Large intestine (tissue), 3 donors: ENCODE measurements at regions not wholly inside any gene's neighbourhood (a gene's known extent, or its start where the extent isn't known, plus 50 kb on each side); places are given as distances from the start of the nearest gene placed in this dataset.

Experiments
- DNase-seq, 2 donors: peaks; one replicate each; pipeline versions ENCODE4 v3.0.0 to v3.0.0-alpha.2; 2013
- H3K27ac ChIP-seq: one replicate; pipeline ENCODE4 v1.5.1; 2013; ENCODE audit warnings: low read length
- H3K27me3 ChIP-seq: 2 replicates; pipeline ENCODE4 v1.6.1; 2013; ENCODE audit warnings: low read length; ENCODE audit not compliant: control insufficient read depth, insufficient read depth
- H3K36me3 ChIP-seq: 2 replicates; pipeline ENCODE4 v1.6.1; 2013; ENCODE audit warnings: low read length; ENCODE audit not compliant: control insufficient read depth, insufficient read depth
- H3K4me1 ChIP-seq: one replicate; pipeline ENCODE4 v1.6.1; 2013; ENCODE audit warnings: low read length; ENCODE audit not compliant: control insufficient read depth, insufficient read depth
- H3K4me3 ChIP-seq: one replicate; pipeline ENCODE4 v1.5.1; 2013; ENCODE audit warnings: low read length
- H3K9me3 ChIP-seq: one replicate; pipeline ENCODE4 v1.6.1; 2013; ENCODE audit warnings: mild to moderate bottlenecking, low read depth, low read length, moderate library complexity; ENCODE audit not compliant: control insufficient read depth
- WGBS: methylation state at CpG from one replicate; pipeline ENCODE4 v1.1.5; 2013; ENCODE audit warnings: low lambda C conversion rate; ENCODE audit not compliant: insufficient coverage; 5-methylcytosine and 5-hydroxymethylcytosine counted together

GRCh38 chr4:110949542-110949941 lies 326.7 kb upstream of the PITX2 start:
- Histone ChIP-seq H3K9me3 (no peaks in the 10 kb centered on the region), H3K36me3 (no peaks in the 10 kb centered on the region), H3K4me1 (no peaks in the 10 kb centered on the region), H3K27ac (no peak overlapping the region), H3K4me3 (no peak overlapping the region), H3K27me3 (peaks cover 6% of the 10 kb centered on the region)
- 85% methylated on average over 3 of the region's 3 CpGs for WGBS
- no peak for DNase-seq

GRCh38 chr4:110950731-110951130 lies 327.9 kb upstream of the PITX2 start:
- Histone ChIP-seq H3K4me1 (no peaks in the 10 kb centered on the region), H3K9me3 (no peaks in the 10 kb centered on the region), H3K27ac (no peak overlapping the region), H3K27me3 (peaks cover 4% of the 10 kb centered on the region), H3K36me3 (no peaks in the 10 kb centered on the region), H3K4me3 (no peak overlapping the region)
- 100% methylated on average over 1 of the region's 2 CpGs for WGBS
- no peak for DNase-seq

GRCh38 chr4:110953191-110953590 lies 330.3 kb upstream of the PITX2 start:
- WGBS: 100% methylated on average over 1 of the region's 1 CpG
- Histone ChIP-seq H3K4me3 (no peak overlapping the region), H3K9me3 (no peaks in the 10 kb centered on the region), H3K4me1 (no peaks in the 10 kb centered on the region), H3K36me3 (no peaks in the 10 kb centered on the region), H3K27ac (no peak overlapping the region), H3K27me3 (peaks cover 4% of the 10 kb centered on the region)
- DNase-seq: no peak

- H3K36me3 ChIP-seq: no peaks in the 10 kb centered on the region
- WGBS: 17% methylated on average over 1 of the region's 4 CpGs
- peak in 1 of 2 donors; percentile 2 for DNase-seq
- H3K9me3 ChIP-seq: no peaks in the 10 kb centered on the region
- peaks cover 4% of the 10 kb centered on the region for H3K27me3 ChIP-seq
- H3K4me3 ChIP-seq: no peak overlapping the region
- no peak overlapping the region for H3K27ac ChIP-seq
- H3K4me1 ChIP-seq: no peaks in the 10 kb centered on the region
Observed at GRCh38 chr4:110953898-110954297, 331.0 kb upstream of the PITX2 start.

GRCh38 chr4:110955748-110956147 lies 332.9 kb upstream of the PITX2 start:
- 89% methylated on average over 1 of the region's 1 CpG for WGBS
- Histone ChIP-seq H3K9me3 (no peaks in the 10 kb centered on the region), H3K36me3 (no peaks in the 10 kb centered on the region), H3K27me3 (peaks cover 6% of the 10 kb centered on the region), H3K4me3 (no peak overlapping the region), H3K27ac (no peak overlapping the region), H3K4me1 (no peaks in the 10 kb centered on the region)
- no peak for DNase-seq

- H3K36me3 ChIP-seq: no peaks in the 10 kb centered on the region
- H3K9me3 ChIP-seq: no peaks in the 10 kb centered on the region
- peaks cover 11% of the 10 kb centered on the region for H3K27me3 ChIP-seq
- H3K27ac ChIP-seq: no peak overlapping the region
- H3K4me1 ChIP-seq: no peaks in the 10 kb centered on the region
- DNase-seq: peak in 1 of 2 donors; percentile 3
- no peak overlapping the region for H3K4me3 ChIP-seq
Observed at GRCh38 chr4:110959041-110959643, 336.3 kb upstream of the PITX2 start.

GRCh38 chr4:110961066-110961465 lies 338.2 kb upstream of the PITX2 start:
- Histone ChIP-seq H3K36me3 (no peaks in the 10 kb centered on the region), H3K9me3 (no peaks in the 10 kb centered on the region), H3K27me3 (peaks cover 12% of the 10 kb centered on the region), H3K4me3 (no peak overlapping the region), H3K27ac (no peak overlapping the region), H3K4me1 (no peaks in the 10 kb centered on the region)
- no CpG with 5 or more reads among the region's 3 CpGs for WGBS
- no peak for DNase-seq

GRCh38 chr4:110962616-110963015 lies 339.7 kb upstream of the PITX2 start:
- Histone ChIP-seq H3K36me3 (no peaks in the 10 kb centered on the region), H3K9me3 (no peaks in the 10 kb centered on the region), H3K4me1 (no peaks in the 10 kb centered on the region), H3K27ac (no peak overlapping the region), H3K27me3 (peaks cover 14% of the 10 kb centered on the region), H3K4me3 (no peak overlapping the region)
- no peak for DNase-seq
- no CpG with 5 or more reads among the region's 3 CpGs for WGBS

GRCh38 chr4:110963662-110964280 lies 340.9 kb upstream of the PITX2 start:
- Histone ChIP-seq H3K4me3 (no peak overlapping the region), H3K9me3 (no peaks in the 10 kb centered on the region), H3K27me3 (peaks cover 14% of the 10 kb centered on the region), H3K4me1 (no peaks in the 10 kb centered on the region), H3K36me3 (no peaks in the 10 kb centered on the region), H3K27ac (no peak overlapping the region)
- WGBS: 87% methylated on average over 4 of the region's 11 CpGs
- DNase-seq: no peak

GRCh38 chr4:110967936-110968335 lies 345.1 kb upstream of the PITX2 start:
- WGBS: no CpG with 5 or more reads among the region's 1 CpG

GRCh38 chr4:110970642-110971041 lies 347.8 kb upstream of the PITX2 start:
- Histone ChIP-seq H3K4me1 (no peaks in the 10 kb centered on the region), H3K9me3 (no peaks in the 10 kb centered on the region), H3K36me3 (no peaks in the 10 kb centered on the region), H3K27ac (no peak overlapping the region), H3K27me3 (peaks cover 2% of the 10 kb centered on the region), H3K4me3 (no peak overlapping the region)
- DNase-seq: peak; percentile 23 to 24
- WGBS: no CpG with 5 or more reads among the region's 3 CpGs

More at GRCh38 chr4:110967936-110968335, 345.1 kb upstream of the PITX2 start:
- DNase-seq: no peak
- Histone ChIP-seq H3K36me3 (no peaks in the 10 kb centered on the region), H3K4me3 (no peak overlapping the region), H3K27ac (no peak overlapping the region), H3K4me1 (no peaks in the 10 kb centered on the region), H3K9me3 (no peaks in the 10 kb centered on the region), H3K27me3 (peaks cover 9% of the 10 kb centered on the region)
